ENCODE measurements at regions not wholly inside any gene's neighbourhood (a gene's known extent, or its start where the extent isn't known, plus 50 kb on each side); places are given as distances from the start of the nearest gene placed in this dataset.

- Histone ChIP-seq H3K9me3 (ENCODE audit: control insufficient read depth, insufficient read depth, low read length) (no peaks in the 10 kb centered on the region), H3K4me3 (ENCODE audit: low read depth, low read length) (no peak overlapping the region), H3K27me3 (ENCODE audit: control insufficient read depth, insufficient read depth, low read length) (no peaks in the 10 kb centered on the region), H3K4me1 (ENCODE audit: control insufficient read depth, insufficient read depth, low read length) (peaks cover 12% of the 10 kb centered on the region), H3K36me3 (ENCODE audit: control insufficient read depth, insufficient read depth, low read length) (no peaks in the 10 kb centered on the region), H3K27ac (ENCODE audit: low read depth, low read length) (no peak overlapping the region)
- 98% methylated on average over 5 of the region's 5 CpGs for WGBS (ENCODE audit: insufficient coverage)
- no peak for DNase-seq (ENCODE audit: low read depth in 4 of 6, low spot score in 6 of 6)
Observed at GRCh38 chr10:33385015-33385414, 50.5 kb upstream of the NRP1 start.
